Mammary epithelial cell (primary cell): ENCODE measurements at regions not wholly inside any gene's neighbourhood (a gene's known extent, or its start where the extent isn't known, plus 50 kb on each side); places are given as distances from the start of the nearest gene placed in this dataset.

Experiments
- EZH2 ChIP-seq: IDR thresholded peaks from 2 replicates; pipeline ENCODE4 v1.6.1; 2012; ENCODE audit warnings: low read length, inconsistent platforms, borderline replicate concordance
- TF ChIP-seq, protein P1 (sequence below), 2 donors: IDR thresholded peaks in 1 of 2; conservative IDR thresholded peaks in 1 of 2; 2 replicates each; pipeline ENCODE4 v1.5.1; 2011 to 2012; ENCODE audit warnings: inconsistent platforms in 2 of 2, low read length in 2 of 2, mild to moderate bottlenecking in 2 of 2, control low read depth in 1 of 2, low read depth in 1 of 2; ENCODE audit not compliant: insufficient read depth in 1 of 2; ENCODE audit errors: extremely low read depth in 1 of 2

DNA sequence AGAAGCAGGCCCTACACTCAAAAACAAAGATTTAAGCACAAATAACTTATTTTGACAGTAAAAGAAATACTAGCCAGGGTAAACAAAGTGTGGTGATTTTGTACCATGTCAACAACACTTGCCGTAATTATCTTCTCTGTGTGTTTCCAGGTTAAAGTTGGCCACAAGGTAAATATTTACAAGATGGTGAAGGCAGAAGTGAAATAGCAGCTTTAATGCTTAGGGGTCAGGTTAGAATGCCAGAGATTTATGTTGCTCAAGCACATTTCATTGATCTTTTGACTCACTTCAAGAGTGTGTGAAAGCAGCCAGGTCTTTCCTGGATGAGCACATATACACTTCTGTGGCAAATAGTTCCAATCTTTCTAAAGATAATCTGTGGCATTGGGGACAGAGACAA, 270.2 kb upstream of the LUZP2 start:
- TF ChIP-seq, protein P1, sequence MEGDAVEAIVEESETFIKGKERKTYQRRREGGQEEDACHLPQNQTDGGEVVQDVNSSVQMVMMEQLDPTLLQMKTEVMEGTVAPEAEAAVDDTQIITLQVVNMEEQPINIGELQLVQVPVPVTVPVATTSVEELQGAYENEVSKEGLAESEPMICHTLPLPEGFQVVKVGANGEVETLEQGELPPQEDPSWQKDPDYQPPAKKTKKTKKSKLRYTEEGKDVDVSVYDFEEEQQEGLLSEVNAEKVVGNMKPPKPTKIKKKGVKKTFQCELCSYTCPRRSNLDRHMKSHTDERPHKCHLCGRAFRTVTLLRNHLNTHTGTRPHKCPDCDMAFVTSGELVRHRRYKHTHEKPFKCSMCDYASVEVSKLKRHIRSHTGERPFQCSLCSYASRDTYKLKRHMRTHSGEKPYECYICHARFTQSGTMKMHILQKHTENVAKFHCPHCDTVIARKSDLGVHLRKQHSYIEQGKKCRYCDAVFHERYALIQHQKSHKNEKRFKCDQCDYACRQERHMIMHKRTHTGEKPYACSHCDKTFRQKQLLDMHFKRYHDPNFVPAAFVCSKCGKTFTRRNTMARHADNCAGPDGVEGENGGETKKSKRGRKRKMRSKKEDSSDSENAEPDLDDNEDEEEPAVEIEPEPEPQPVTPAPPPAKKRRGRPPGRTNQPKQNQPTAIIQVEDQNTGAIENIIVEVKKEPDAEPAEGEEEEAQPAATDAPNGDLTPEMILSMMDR (conservative IDR thresholded peaks at IDR 0.05 in 1 of 2, IDR thresholded peaks at IDR 0.05 in 1 of 2; ENCODE audit: extremely low read depth in 1 of 2, insufficient read depth in 1 of 2, low read depth in 1 of 2, low read length in 2 of 2) = no peak
- no peak for TF ChIP-seq EZH2
